RWPE2 (cell line): ENCODE measurements at regions not wholly inside any gene's neighbourhood (a gene's known extent, or its start where the extent isn't known, plus 50 kb on each side); places are given as distances from the start of the nearest gene placed in this dataset.

Experiments used
- ATAC-seq: fragments of 200-7000 bp; cut with Tn5 transposase; 3 replicates; pipeline ENCODE4 v1.9.1; 2021; ENCODE audit warnings: low read depth
- DNase-seq: peaks from one replicate; pipeline ENCODE4 v3.0.0-alpha.2; 2020; ENCODE audit warnings: low spot score
- H3K27ac ChIP-seq: fragments of 450-650 bp; 2 replicates; pipeline ENCODE4 v1.5.1; 2017; ENCODE audit warnings: mild to moderate bottlenecking; ENCODE audit not compliant: poor library complexity, severe bottlenecking
- H3K27me3 ChIP-seq: fragments of 250-450 bp; sonication (Bioruptor Pico); 2 replicates; pipeline ENCODE4 v1.5.1; 2021; ENCODE audit warnings: mild to moderate bottlenecking, moderate library complexity; ENCODE audit not compliant: insufficient read depth, poor library complexity, severe bottlenecking
- H3K36me3 ChIP-seq: fragments of 250-450 bp; sonication (Bioruptor Pico); 2 replicates; pipeline ENCODE4 v1.5.1; 2020; ENCODE audit warnings: low read depth, mild to moderate bottlenecking, moderate library complexity
- H3K4me1 ChIP-seq: fragments of 250-450 bp; sonication (Bioruptor Pico); 2 replicates; pipeline ENCODE4 v1.5.1; 2021; ENCODE audit warnings: mild to moderate bottlenecking, moderate library complexity; ENCODE audit not compliant: insufficient read depth, poor library complexity, severe bottlenecking
- H3K4me3 ChIP-seq: fragments of 250-450 bp; sonication (Bioruptor Pico); 2 replicates; pipeline ENCODE4 v1.5.1; 2021; ENCODE audit warnings: mild to moderate bottlenecking, moderate library complexity; ENCODE audit not compliant: severe bottlenecking
- H3K9me3 ChIP-seq: fragments of 250-450 bp; sonication (Bioruptor Pico); 2 replicates; pipeline ENCODE4 v1.5.1; 2021; ENCODE audit warnings: mild to moderate bottlenecking, moderate library complexity; ENCODE audit not compliant: severe bottlenecking
- CTCF ChIP-seq: fragments of 450-650 bp; IDR thresholded peaks from one replicate; pipeline ENCODE4 v1.5.1; 2017; ENCODE audit warnings: mild to moderate bottlenecking, moderate library complexity; ENCODE audit not compliant: poor library complexity, severe bottlenecking

GRCh38 chrX:121254336-121254735 lies 206.9 kb downstream of the GLUD2 start:
- Histone ChIP-seq H3K4me3 (no peak overlapping the region), H3K27me3 (no peaks in the 10 kb centered on the region), H3K4me1 (no peaks in the 10 kb centered on the region), H3K36me3 (no peaks in the 10 kb centered on the region), H3K27ac (no peak overlapping the region), H3K9me3 (no peaks in the 10 kb centered on the region)
- no peak for TF ChIP-seq CTCF
- ATAC-seq = no peak
- DNase-seq = no peak

GRCh38 chrX:121256647-121257046 lies 209.2 kb downstream of the GLUD2 start:
- Histone ChIP-seq H3K4me3 (no peak overlapping the region), H3K9me3 (no peaks in the 10 kb centered on the region), H3K4me1 (no peaks in the 10 kb centered on the region), H3K27ac (no peak overlapping the region), H3K36me3 (no peaks in the 10 kb centered on the region), H3K27me3 (no peaks in the 10 kb centered on the region)
- peak; percentile 58; the same call in 2 of the 3 replicates for ATAC-seq
- no peak for DNase-seq
- no peak for TF ChIP-seq CTCF

GRCh38 chrX:121258545-121258944 lies 211.1 kb downstream of the GLUD2 start:
- TF ChIP-seq CTCF = no peak

GRCh38 chrX:121259170-121259569 lies 211.8 kb downstream of the GLUD2 start:
- DNase-seq = no peak
- H3K27ac ChIP-seq = no peak overlapping the region
- no peak for ATAC-seq
- H3K9me3 ChIP-seq = no peaks in the 10 kb centered on the region
- no peak for TF ChIP-seq CTCF
- no peaks in the 10 kb centered on the region for H3K4me1 ChIP-seq
- H3K4me3 ChIP-seq = no peak overlapping the region
- no peaks in the 10 kb centered on the region for H3K36me3 ChIP-seq
- H3K27me3 ChIP-seq = no peaks in the 10 kb centered on the region

More at GRCh38 chrX:121258545-121258944, 211.1 kb downstream of the GLUD2 start:
- Histone ChIP-seq H3K27ac (no peak overlapping the region), H3K27me3 (no peaks in the 10 kb centered on the region), H3K4me3 (no peak overlapping the region), H3K36me3 (no peaks in the 10 kb centered on the region), H3K9me3 (no peaks in the 10 kb centered on the region), H3K4me1 (no peaks in the 10 kb centered on the region)
- no peak for DNase-seq
- no peak for ATAC-seq

GRCh38 chrX:121260596-121261240 lies 213.3 kb downstream of the GLUD2 start:
- no peak for ATAC-seq
- DNase-seq = no peak
- no peak overlapping the region for H3K27ac ChIP-seq
- no peaks in the 10 kb centered on the region for H3K36me3 ChIP-seq
- no peak overlapping the region for H3K4me3 ChIP-seq
- H3K9me3 ChIP-seq = no peaks in the 10 kb centered on the region
- no peaks in the 10 kb centered on the region for H3K27me3 ChIP-seq
- no peaks in the 10 kb centered on the region for H3K4me1 ChIP-seq
- TF ChIP-seq CTCF = no peak
